ENCODE measurements at regions not wholly inside any gene's neighbourhood (a gene's known extent, or its start where the extent isn't known, plus 50 kb on each side); places are given as distances from the start of the nearest gene placed in this dataset.

GRCh38 chr9:28155067-28155466 lies 581.8 kb upstream of the C9orf72 start:
- no peak for TF ChIP-seq ZBTB20 (tag by site-specific recombination; IDR thresholded peaks at IDR 0.05)
- TF ChIP-seq ELK4 (IDR thresholded peaks at IDR 0.05; ENCODE audit: borderline replicate concordance, low read depth, low read length): no peak
- no peak for TF ChIP-seq ZNF223 (tag by site-specific recombination; IDR thresholded peaks at IDR 0.05)
- TF ChIP-seq CTCF (tag by site-specific recombination; IDR thresholded peaks at IDR 0.05): no peak
- TF ChIP-seq ZNF133 (tag by site-specific recombination; IDR thresholded peaks at IDR 0.05): no peak
- no peak for TF ChIP-seq ZNF398 (tag by site-specific recombination; IDR thresholded peaks at IDR 0.05)

All from HEK293 (cell line).